GM12892 (cell line): ENCODE measurements at regions not wholly inside any gene's neighbourhood (a gene's known extent, or its start where the extent isn't known, plus 50 kb on each side); places are given as distances from the start of the nearest gene placed in this dataset.

Experiments used
- POLR2A ChIP-seq: IDR thresholded peaks from 2 replicates; pipeline ENCODE4 v1.6.1; 2011; ENCODE audit warnings: low read depth, low read length, control low read depth
- POLR2AphosphoS5 ChIP-seq: IDR thresholded peaks from 2 replicates; pipeline ENCODE4 v1.6.1; 2011; ENCODE audit warnings: low read depth, low read length, control low read depth

- TF ChIP-seq POLR2A (no peak), POLR2AphosphoS5 (no peak)
Observed at GRCh38 chr5:105836887-105837286, 1833.8 kb downstream of the EFNA5 start.
